ENCODE measurements at regions not wholly inside any gene's neighbourhood (a gene's known extent, or its start where the extent isn't known, plus 50 kb on each side); places are given as distances from the start of the nearest gene placed in this dataset.

DNA sequence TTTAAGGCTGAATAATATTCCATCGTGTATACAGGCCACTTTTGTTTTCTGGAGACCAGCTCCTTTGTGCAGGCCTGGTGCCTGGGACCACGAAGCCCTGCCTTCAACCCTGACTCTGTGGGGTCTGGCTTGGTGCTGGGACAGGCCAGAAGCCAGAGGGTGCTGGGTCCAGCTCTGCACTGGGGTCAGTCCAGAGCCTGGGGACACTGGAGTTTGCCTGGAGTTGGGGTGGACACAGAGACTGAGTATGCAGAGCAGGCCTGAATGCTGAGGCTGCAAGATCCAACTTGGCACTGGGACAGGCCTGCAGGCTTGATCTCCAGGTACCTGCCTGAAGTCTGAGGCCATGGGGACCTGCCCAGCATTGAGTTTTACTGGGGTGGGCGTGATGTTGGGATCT, 558.8 kb upstream of the CNTNAP2 start:
- Histone ChIP-seq H3K27ac (ENCODE audit: control insufficient read depth, insufficient read depth, low read length) (no peak overlapping the region), H3K9me1 (ENCODE audit: control insufficient read depth, extremely low read depth, insufficient read depth, low read length) (no peaks in the 10 kb centered on the region), H3K9ac (ENCODE audit: control insufficient read depth, extremely low read depth, insufficient read depth, low read length) (no peak overlapping the region), H3K27me3 (ENCODE audit: control insufficient read depth, extremely low read depth, insufficient read depth, low read length) (no peaks in the 10 kb centered on the region), H4K20me1 (ENCODE audit: control insufficient read depth, extremely low read depth, insufficient read depth, low read length) (no peaks in the 10 kb centered on the region), H3K4me1 (ENCODE audit: control insufficient read depth, extremely low read depth, insufficient read depth, low read length) (no peaks in the 10 kb centered on the region), H2AFZ (ENCODE audit: control insufficient read depth, low read length) (no peak overlapping the region), H3K79me2 (ENCODE audit: control insufficient read depth, insufficient read depth, low read length) (no peaks in the 10 kb centered on the region), H3K9me3 (ENCODE audit: control insufficient read depth, low read depth, low read length) (no peaks in the 10 kb centered on the region), H3K4me3 (ENCODE audit: control insufficient read depth in 2 of 3, extremely low read depth in 1 of 3, insufficient read depth in 2 of 3, low read depth in 1 of 3, low read length in 3 of 3) (no peak overlapping the region), H3K36me3 (ENCODE audit: control insufficient read depth in 2 of 2, extremely low read depth in 1 of 2, insufficient read depth in 2 of 2, low read length in 2 of 2) (no peaks in the 10 kb centered on the region), H3K4me2 (ENCODE audit: control insufficient read depth, extremely low read depth, insufficient read depth, low read depth, low read length) (no peak overlapping the region)
- TF ChIP-seq, protein P1, sequence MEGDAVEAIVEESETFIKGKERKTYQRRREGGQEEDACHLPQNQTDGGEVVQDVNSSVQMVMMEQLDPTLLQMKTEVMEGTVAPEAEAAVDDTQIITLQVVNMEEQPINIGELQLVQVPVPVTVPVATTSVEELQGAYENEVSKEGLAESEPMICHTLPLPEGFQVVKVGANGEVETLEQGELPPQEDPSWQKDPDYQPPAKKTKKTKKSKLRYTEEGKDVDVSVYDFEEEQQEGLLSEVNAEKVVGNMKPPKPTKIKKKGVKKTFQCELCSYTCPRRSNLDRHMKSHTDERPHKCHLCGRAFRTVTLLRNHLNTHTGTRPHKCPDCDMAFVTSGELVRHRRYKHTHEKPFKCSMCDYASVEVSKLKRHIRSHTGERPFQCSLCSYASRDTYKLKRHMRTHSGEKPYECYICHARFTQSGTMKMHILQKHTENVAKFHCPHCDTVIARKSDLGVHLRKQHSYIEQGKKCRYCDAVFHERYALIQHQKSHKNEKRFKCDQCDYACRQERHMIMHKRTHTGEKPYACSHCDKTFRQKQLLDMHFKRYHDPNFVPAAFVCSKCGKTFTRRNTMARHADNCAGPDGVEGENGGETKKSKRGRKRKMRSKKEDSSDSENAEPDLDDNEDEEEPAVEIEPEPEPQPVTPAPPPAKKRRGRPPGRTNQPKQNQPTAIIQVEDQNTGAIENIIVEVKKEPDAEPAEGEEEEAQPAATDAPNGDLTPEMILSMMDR (optimal IDR thresholded peaks at IDR 0.05 in 1 of 3, IDR thresholded peaks at IDR 0.05 in 1 of 3, conservative IDR thresholded peaks at IDR 0.05 in 1 of 3; ENCODE audit: extremely low read depth in 1 of 3, insufficient read depth in 2 of 3, low read length in 3 of 3): no peak
- FAIRE-seq (no peak), DNase-seq (ENCODE audit: low read depth, low spot score) (no peak)
- dilution Hi-C loops (cut with MboI; ENCODE audit: extremely low pct_ligation_motif_present, low sequenced_read_pairs): no loop called here

DNA sequence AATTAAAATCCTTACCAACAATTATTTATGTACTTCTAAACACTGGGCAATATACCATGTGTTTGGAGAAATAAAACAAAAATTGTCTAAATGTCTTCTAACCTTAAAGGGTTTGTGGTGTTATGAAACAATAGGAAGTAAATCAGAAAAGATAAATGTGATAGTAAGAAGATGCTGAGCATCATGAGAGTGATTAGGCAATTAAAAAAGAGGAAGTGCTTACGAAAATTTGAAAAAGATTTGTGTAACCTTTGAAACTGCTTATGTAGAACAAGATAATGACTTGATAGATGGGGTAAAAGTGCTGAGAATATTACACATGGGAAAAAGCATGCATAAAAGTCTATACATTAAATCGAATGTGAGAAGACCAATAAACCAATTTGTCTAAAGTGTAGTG, 573.4 kb upstream of the CNTNAP2 start:
- dilution Hi-C loops (cut with MboI; ENCODE audit: extremely low pct_ligation_motif_present, low sequenced_read_pairs): no loop called here
- Histone ChIP-seq H3K36me3 (ENCODE audit: control insufficient read depth in 2 of 2, extremely low read depth in 1 of 2, insufficient read depth in 2 of 2, low read length in 2 of 2) (no peaks in the 10 kb centered on the region), H3K9me1 (ENCODE audit: control insufficient read depth, extremely low read depth, insufficient read depth, low read length) (no peaks in the 10 kb centered on the region), H3K4me2 (ENCODE audit: control insufficient read depth, extremely low read depth, insufficient read depth, low read depth, low read length) (no peak overlapping the region), H4K20me1 (ENCODE audit: control insufficient read depth, extremely low read depth, insufficient read depth, low read length) (no peaks in the 10 kb centered on the region), H3K9ac (ENCODE audit: control insufficient read depth, extremely low read depth, insufficient read depth, low read length) (no peak overlapping the region), H3K27ac (ENCODE audit: control insufficient read depth, insufficient read depth, low read length) (no peak overlapping the region), H3K9me3 (ENCODE audit: control insufficient read depth, low read depth, low read length) (no peaks in the 10 kb centered on the region), H3K4me3 (ENCODE audit: control insufficient read depth in 2 of 3, extremely low read depth in 1 of 3, insufficient read depth in 2 of 3, low read depth in 1 of 3, low read length in 3 of 3) (no peak overlapping the region), H3K79me2 (ENCODE audit: control insufficient read depth, insufficient read depth, low read length) (no peaks in the 10 kb centered on the region), H3K4me1 (ENCODE audit: control insufficient read depth, extremely low read depth, insufficient read depth, low read length) (no peaks in the 10 kb centered on the region), H3K27me3 (ENCODE audit: control insufficient read depth, extremely low read depth, insufficient read depth, low read length) (no peaks in the 10 kb centered on the region), H2AFZ (ENCODE audit: control insufficient read depth, low read length) (no peak overlapping the region)
- DNase-seq (ENCODE audit: low read depth, low spot score) (no peak), FAIRE-seq (no peak)
- TF ChIP-seq, protein P1 (optimal IDR thresholded peaks at IDR 0.05 in 1 of 3, IDR thresholded peaks at IDR 0.05 in 1 of 3, conservative IDR thresholded peaks at IDR 0.05 in 1 of 3; ENCODE audit: extremely low read depth in 1 of 3, insufficient read depth in 2 of 3, low read length in 3 of 3): no peak
- no peak for TF ChIP-seq EZH2 (IDR thresholded peaks at IDR 0.05; ENCODE audit: low read length)

All from keratinocyte (primary cell).